ENCODE measurements at regions not wholly inside any gene's neighbourhood (a gene's known extent, or its start where the extent isn't known, plus 50 kb on each side); places are given as distances from the start of the nearest gene placed in this dataset.
"Not testable (repeated sequence)": the region's sequence is repeated elsewhere in the genome, so short reads cannot be mapped to it uniquely, and the experiment has no call there.

- H3K9ac ChIP-seq (ENCODE audit: low read length in 2 of 2); H3K9me3 ChIP-seq (ENCODE audit: control insufficient read depth in 2 of 2, low read length in 2 of 2); H3K36me3 ChIP-seq (ENCODE audit: control insufficient read depth in 2 of 2, insufficient read depth in 2 of 2, low read length in 2 of 2); H3K27ac ChIP-seq (ENCODE audit: low read length); H3K4me1 ChIP-seq (ENCODE audit: control insufficient read depth, insufficient read depth, low read length); H3K27me3 ChIP-seq (ENCODE audit: control insufficient read depth in 1 of 2, insufficient read depth in 2 of 2, low read length in 2 of 2); H3K4me3 ChIP-seq (ENCODE audit: low read length in 2 of 2): not testable (repeated sequence)
Observed at GRCh38 chr7:136371409-136371808, 394.2 kb upstream of the MTPN start.

- H3K9me3 ChIP-seq (ENCODE audit: control insufficient read depth in 2 of 2, low read length in 2 of 2): no peaks in the 10 kb centered on the region
- no peak overlapping the region for H3K4me3 ChIP-seq (ENCODE audit: low read length in 2 of 2)
- H3K9ac ChIP-seq (ENCODE audit: low read length in 2 of 2): no peak overlapping the region
- no peaks in the 10 kb centered on the region for H3K27me3 ChIP-seq (ENCODE audit: control insufficient read depth in 1 of 2, insufficient read depth in 2 of 2, low read length in 2 of 2)
- H3K27ac ChIP-seq (ENCODE audit: low read length): no peak overlapping the region
- no peaks in the 10 kb centered on the region for H3K36me3 ChIP-seq (ENCODE audit: control insufficient read depth in 2 of 2, insufficient read depth in 2 of 2, low read length in 2 of 2)
- no peaks in the 10 kb centered on the region for H3K4me1 ChIP-seq (ENCODE audit: control insufficient read depth, insufficient read depth, low read length)
Observed at GRCh38 chr7:136370137-136370536, 393.0 kb upstream of the MTPN start.

GRCh38 chr7:136369225-136369624 lies 392.1 kb upstream of the MTPN start:
- Histone ChIP-seq H3K4me1 (ENCODE audit: control insufficient read depth, insufficient read depth, low read length) (no peaks in the 10 kb centered on the region), H3K9me3 (ENCODE audit: control insufficient read depth in 2 of 2, low read length in 2 of 2) (no peaks in the 10 kb centered on the region), H3K27ac (ENCODE audit: low read length) (no peak overlapping the region), H3K27me3 (ENCODE audit: control insufficient read depth in 1 of 2, insufficient read depth in 2 of 2, low read length in 2 of 2) (no peaks in the 10 kb centered on the region), H3K36me3 (ENCODE audit: control insufficient read depth in 2 of 2, insufficient read depth in 2 of 2, low read length in 2 of 2) (no peaks in the 10 kb centered on the region), H3K9ac (ENCODE audit: low read length in 2 of 2) (no peak overlapping the region), H3K4me3 (ENCODE audit: low read length in 2 of 2) (no peak overlapping the region)

GRCh38 chr7:136359333-136359903 lies 382.3 kb upstream of the MTPN start:
- H3K27me3 ChIP-seq (ENCODE audit: control insufficient read depth in 1 of 2, insufficient read depth in 2 of 2, low read length in 2 of 2): no peaks in the 10 kb centered on the region
- H3K27ac ChIP-seq (ENCODE audit: low read length): no peak overlapping the region
- no peaks in the 10 kb centered on the region for H3K4me1 ChIP-seq (ENCODE audit: control insufficient read depth, insufficient read depth, low read length)
- no peak overlapping the region for H3K9ac ChIP-seq (ENCODE audit: low read length in 2 of 2)
- H3K4me3 ChIP-seq (ENCODE audit: low read length in 2 of 2): no peak overlapping the region
- peaks cover 0 to 3% of the 10 kb centered on the region in 2 donors for H3K9me3 ChIP-seq (ENCODE audit: control insufficient read depth in 2 of 2, low read length in 2 of 2)
- no peaks in the 10 kb centered on the region for H3K36me3 ChIP-seq (ENCODE audit: control insufficient read depth in 2 of 2, insufficient read depth in 2 of 2, low read length in 2 of 2)

GRCh38 chr7:136353287-136353686 lies 376.1 kb upstream of the MTPN start:
- Histone ChIP-seq H3K27ac (ENCODE audit: low read length) (no peak overlapping the region), H3K36me3 (ENCODE audit: control insufficient read depth in 2 of 2, insufficient read depth in 2 of 2, low read length in 2 of 2) (no peaks in the 10 kb centered on the region), H3K27me3 (ENCODE audit: control insufficient read depth in 1 of 2, insufficient read depth in 2 of 2, low read length in 2 of 2) (no peaks in the 10 kb centered on the region), H3K4me3 (ENCODE audit: low read length in 2 of 2) (no peak overlapping the region), H3K9ac (ENCODE audit: low read length in 2 of 2) (no peak overlapping the region), H3K9me3 (ENCODE audit: control insufficient read depth in 2 of 2, low read length in 2 of 2) (no peaks in the 10 kb centered on the region), H3K4me1 (ENCODE audit: control insufficient read depth, insufficient read depth, low read length) (no peaks in the 10 kb centered on the region)

- H3K9ac ChIP-seq (ENCODE audit: low read length in 2 of 2): no peak overlapping the region
- H3K4me3 ChIP-seq (ENCODE audit: low read length in 2 of 2): no peak overlapping the region
- H3K36me3 ChIP-seq (ENCODE audit: control insufficient read depth in 2 of 2, insufficient read depth in 2 of 2, low read length in 2 of 2): no peaks in the 10 kb centered on the region
- H3K9me3 ChIP-seq (ENCODE audit: control insufficient read depth in 2 of 2, low read length in 2 of 2): no peaks in the 10 kb centered on the region
- no peak overlapping the region for H3K27ac ChIP-seq (ENCODE audit: low read length)
- no peaks in the 10 kb centered on the region for H3K27me3 ChIP-seq (ENCODE audit: control insufficient read depth in 1 of 2, insufficient read depth in 2 of 2, low read length in 2 of 2)
- H3K4me1 ChIP-seq (ENCODE audit: control insufficient read depth, insufficient read depth, low read length): no peaks in the 10 kb centered on the region
Observed at GRCh38 chr7:136348542-136349192, 371.5 kb upstream of the MTPN start.

- H3K9me3 ChIP-seq (ENCODE audit: control insufficient read depth in 2 of 2, low read length in 2 of 2): no peaks in the 10 kb centered on the region
- no peaks in the 10 kb centered on the region for H3K4me1 ChIP-seq (ENCODE audit: control insufficient read depth, insufficient read depth, low read length)
- no peak overlapping the region for H3K9ac ChIP-seq (ENCODE audit: low read length in 2 of 2)
- no peak overlapping the region for H3K4me3 ChIP-seq (ENCODE audit: low read length in 2 of 2)
- H3K27ac ChIP-seq (ENCODE audit: low read length): no peak overlapping the region
- no peaks in the 10 kb centered on the region for H3K27me3 ChIP-seq (ENCODE audit: control insufficient read depth in 1 of 2, insufficient read depth in 2 of 2, low read length in 2 of 2)
- H3K36me3 ChIP-seq (ENCODE audit: control insufficient read depth in 2 of 2, insufficient read depth in 2 of 2, low read length in 2 of 2): no peaks in the 10 kb centered on the region
Observed at GRCh38 chr7:136348142-136348541, 371.0 kb upstream of the MTPN start.

GRCh38 chr7:136347488-136347887 lies 370.3 kb upstream of the MTPN start:
- Histone ChIP-seq H3K9me3 (ENCODE audit: control insufficient read depth in 2 of 2, low read length in 2 of 2) (no peaks in the 10 kb centered on the region), H3K36me3 (ENCODE audit: control insufficient read depth in 2 of 2, insufficient read depth in 2 of 2, low read length in 2 of 2) (no peaks in the 10 kb centered on the region), H3K4me3 (ENCODE audit: low read length in 2 of 2) (no peak overlapping the region), H3K27me3 (ENCODE audit: control insufficient read depth in 1 of 2, insufficient read depth in 2 of 2, low read length in 2 of 2) (no peaks in the 10 kb centered on the region), H3K9ac (ENCODE audit: low read length in 2 of 2) (no peak overlapping the region), H3K4me1 (ENCODE audit: control insufficient read depth, insufficient read depth, low read length) (no peaks in the 10 kb centered on the region), H3K27ac (ENCODE audit: low read length) (no peak overlapping the region)

GRCh38 chr7:136342251-136342650 lies 365.1 kb upstream of the MTPN start:
- Histone ChIP-seq H3K27ac (ENCODE audit: low read length) (no peak overlapping the region), H3K9ac (ENCODE audit: low read length in 2 of 2) (no peak overlapping the region), H3K27me3 (ENCODE audit: control insufficient read depth in 1 of 2, insufficient read depth in 2 of 2, low read length in 2 of 2) (no peaks in the 10 kb centered on the region), H3K4me3 (ENCODE audit: low read length in 2 of 2) (no peak overlapping the region), H3K36me3 (ENCODE audit: control insufficient read depth in 2 of 2, insufficient read depth in 2 of 2, low read length in 2 of 2) (no peaks in the 10 kb centered on the region), H3K9me3 (ENCODE audit: control insufficient read depth in 2 of 2, low read length in 2 of 2) (no peaks in the 10 kb centered on the region), H3K4me1 (ENCODE audit: control insufficient read depth, insufficient read depth, low read length) (no peaks in the 10 kb centered on the region)

GRCh38 chr7:136339464-136339863 lies 362.3 kb upstream of the MTPN start:
- no peak overlapping the region for H3K27ac ChIP-seq (ENCODE audit: low read length)
- H3K9ac ChIP-seq (ENCODE audit: low read length in 2 of 2): no peak overlapping the region
- no peaks in the 10 kb centered on the region for H3K9me3 ChIP-seq (ENCODE audit: control insufficient read depth in 2 of 2, low read length in 2 of 2)
- no peaks in the 10 kb centered on the region for H3K36me3 ChIP-seq (ENCODE audit: control insufficient read depth in 2 of 2, insufficient read depth in 2 of 2, low read length in 2 of 2)
- no peaks in the 10 kb centered on the region for H3K27me3 ChIP-seq (ENCODE audit: control insufficient read depth in 1 of 2, insufficient read depth in 2 of 2, low read length in 2 of 2)
- no peak overlapping the region for H3K4me3 ChIP-seq (ENCODE audit: low read length in 2 of 2)
- H3K4me1 ChIP-seq (ENCODE audit: control insufficient read depth, insufficient read depth, low read length): no peaks in the 10 kb centered on the region

- H3K27ac ChIP-seq (ENCODE audit: low read length): no peak overlapping the region
- no peaks in the 10 kb centered on the region for H3K9me3 ChIP-seq (ENCODE audit: control insufficient read depth in 2 of 2, low read length in 2 of 2)
- H3K4me3 ChIP-seq (ENCODE audit: low read length in 2 of 2): no peak overlapping the region
- H3K36me3 ChIP-seq (ENCODE audit: control insufficient read depth in 2 of 2, insufficient read depth in 2 of 2, low read length in 2 of 2): no peaks in the 10 kb centered on the region
- H3K4me1 ChIP-seq (ENCODE audit: control insufficient read depth, insufficient read depth, low read length): peaks cover 7% of the 10 kb centered on the region
- H3K9ac ChIP-seq (ENCODE audit: low read length in 2 of 2): no peak overlapping the region
- no peaks in the 10 kb centered on the region for H3K27me3 ChIP-seq (ENCODE audit: control insufficient read depth in 1 of 2, insufficient read depth in 2 of 2, low read length in 2 of 2)
Observed at GRCh38 chr7:136336932-136337331, 359.8 kb upstream of the MTPN start.

All from stomach smooth muscle (tissue), 2 donors.